Body of pancreas (tissue), 4 donors: ENCODE measurements at regions not wholly inside any gene's neighbourhood (a gene's known extent, or its start where the extent isn't known, plus 50 kb on each side); places are given as distances from the start of the nearest gene placed in this dataset.

ENCODE experiments used
- POLR2A ChIP-seq, 3 donors: fragments of 450-650 bp; IDR thresholded peaks; one replicate each; pipeline ENCODE4 v1.6.1; 2016; ENCODE audit warnings: antibody characterized with exemption in 3 of 3, mild to moderate bottlenecking in 2 of 3
- TF ChIP-seq, protein P1 (sequence below), 7 experiments: fragments of 450-650 bp in 4 of 7; fragments of 200-600 bp in 3 of 7; sonication (generic) in 3 of 7; IDR thresholded peaks; one replicate each; pipeline ENCODE4 v1.5.1; 2016 to 2019; ENCODE audit warnings: antibody characterized with exemption in 7 of 7

DNA sequence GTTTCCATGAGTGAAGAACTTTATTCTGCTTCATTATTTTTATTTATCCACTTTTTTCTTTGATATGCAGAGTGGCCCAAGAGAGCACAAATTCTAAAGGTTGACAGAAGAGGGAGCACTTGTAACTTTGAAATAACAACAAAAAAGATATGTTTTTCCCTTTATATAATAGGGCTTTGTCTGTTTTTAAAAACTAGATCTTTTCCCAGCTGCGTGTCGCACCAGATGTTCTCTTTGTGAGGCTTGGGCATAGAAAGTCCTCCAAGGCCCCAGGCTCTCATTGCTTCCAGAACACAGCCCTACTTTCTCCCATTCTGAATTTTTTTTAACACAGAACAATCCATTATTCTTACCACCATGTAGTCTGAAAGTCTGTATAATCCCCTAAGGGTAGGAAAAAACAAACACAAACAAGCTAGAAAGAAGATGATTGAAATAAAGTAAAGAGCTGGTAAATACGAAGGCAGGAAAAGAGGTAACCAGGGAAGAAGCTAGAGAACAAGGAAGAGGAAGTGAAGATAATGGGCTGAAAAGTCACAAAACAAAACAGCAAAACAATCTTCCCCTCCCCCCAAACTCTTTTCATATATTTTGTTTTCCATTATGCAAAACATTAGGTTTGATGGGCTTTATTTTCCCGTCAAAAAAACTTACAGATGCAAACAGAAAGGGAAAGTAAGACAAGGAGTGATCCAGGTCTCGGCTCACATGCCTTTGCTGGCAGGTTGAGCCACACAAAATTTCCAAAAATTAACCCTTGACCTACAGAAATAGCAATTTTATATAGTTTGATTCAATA, 160.4 kb downstream of the ABCA8 start:
- TF ChIP-seq, protein P1, sequence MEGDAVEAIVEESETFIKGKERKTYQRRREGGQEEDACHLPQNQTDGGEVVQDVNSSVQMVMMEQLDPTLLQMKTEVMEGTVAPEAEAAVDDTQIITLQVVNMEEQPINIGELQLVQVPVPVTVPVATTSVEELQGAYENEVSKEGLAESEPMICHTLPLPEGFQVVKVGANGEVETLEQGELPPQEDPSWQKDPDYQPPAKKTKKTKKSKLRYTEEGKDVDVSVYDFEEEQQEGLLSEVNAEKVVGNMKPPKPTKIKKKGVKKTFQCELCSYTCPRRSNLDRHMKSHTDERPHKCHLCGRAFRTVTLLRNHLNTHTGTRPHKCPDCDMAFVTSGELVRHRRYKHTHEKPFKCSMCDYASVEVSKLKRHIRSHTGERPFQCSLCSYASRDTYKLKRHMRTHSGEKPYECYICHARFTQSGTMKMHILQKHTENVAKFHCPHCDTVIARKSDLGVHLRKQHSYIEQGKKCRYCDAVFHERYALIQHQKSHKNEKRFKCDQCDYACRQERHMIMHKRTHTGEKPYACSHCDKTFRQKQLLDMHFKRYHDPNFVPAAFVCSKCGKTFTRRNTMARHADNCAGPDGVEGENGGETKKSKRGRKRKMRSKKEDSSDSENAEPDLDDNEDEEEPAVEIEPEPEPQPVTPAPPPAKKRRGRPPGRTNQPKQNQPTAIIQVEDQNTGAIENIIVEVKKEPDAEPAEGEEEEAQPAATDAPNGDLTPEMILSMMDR (IDR thresholded peaks at IDR 0.05): peak in 5 of 7 experiments; percentile 18 to 38 (median 29)
- no peak for TF ChIP-seq POLR2A (IDR thresholded peaks at IDR 0.05)
